ENCODE measurements at regions not wholly inside any gene's neighbourhood (a gene's known extent, or its start where the extent isn't known, plus 50 kb on each side); places are given as distances from the start of the nearest gene placed in this dataset.

DNA sequence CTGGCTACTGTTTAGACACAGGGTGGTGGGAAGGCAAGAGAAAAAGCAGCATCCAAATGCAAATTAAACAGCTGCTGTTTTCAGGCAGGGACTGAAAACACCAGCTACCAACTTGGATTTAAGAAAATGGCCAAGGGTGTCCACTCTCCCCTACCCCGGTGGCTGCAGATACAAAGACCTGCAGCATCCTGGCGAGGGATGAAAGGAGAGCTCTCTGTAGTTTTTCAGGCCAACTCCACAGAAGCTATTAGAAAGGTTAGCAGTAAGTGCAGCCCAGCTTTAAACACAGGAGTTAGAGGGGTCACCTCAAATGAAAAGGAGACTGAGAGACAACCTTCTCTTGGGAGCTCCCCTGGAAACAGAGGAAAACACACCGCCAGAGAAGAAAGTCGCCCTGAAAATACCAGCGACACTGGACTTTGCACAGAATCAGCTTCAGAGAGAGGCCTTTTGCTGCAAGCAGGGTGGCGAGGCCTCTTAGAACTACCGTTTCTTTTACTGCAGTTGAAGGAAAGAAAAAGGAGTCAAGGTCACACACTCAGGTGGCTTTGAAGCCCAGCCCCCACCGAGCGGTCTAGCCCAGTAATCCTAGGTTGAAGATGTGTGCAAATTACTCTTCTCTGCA, 74.4 kb upstream of the TIAM1 start:
- no peak overlapping the region for H3K27ac ChIP-seq (ENCODE audit: control insufficient read depth, insufficient read depth)
- no peaks in the 10 kb centered on the region for H3K36me3 ChIP-seq (ENCODE audit: control insufficient read depth in 2 of 2, insufficient read depth in 2 of 2, low read length in 1 of 2)
- no TSS peak for BruUV-seq (replicated peaks)
- ATAC-seq (no peak), FAIRE-seq (no peak), DNase-seq (ENCODE audit: low read depth, low spot score) (no peak)
- no peak overlapping the region for H2AFZ ChIP-seq (ENCODE audit: control insufficient read depth, low read depth, low read length)
- H4K20me1 ChIP-seq (ENCODE audit: control insufficient read depth, insufficient read depth), result no peaks in the 10 kb centered on the region
- no peaks in the 10 kb centered on the region for H3K27me3 ChIP-seq (replicated peaks in 1 of 2; ENCODE audit: control insufficient read depth in 2 of 2, insufficient read depth in 2 of 2, low read length in 1 of 2)
- WGBS (ENCODE audit: insufficient coverage, insufficient replicate concordance, low lambda C conversion rate, missing lambda C conversion rate), result 45% methylated on average over 9 of the region's 9 CpGs
- CTCF ChIA-PET, result interaction anchor here (1.1 kb wide), 1 partner anchor 8 kb away, joined by 3 read pairs; no protein-coding TSS in a partner anchor
- no peak overlapping the region for H3K4me3 ChIP-seq
- RAD21 ChIA-PET (ENCODE audit: unreplicated experiment), result interaction anchor here (0.5 kb wide), 1 partner anchor 14 kb away, joined by 3 read pairs; no protein-coding TSS in a partner anchor
- intact Hi-C loops (cut with micrococcal nuclease; ENCODE audit: unreplicated experiment) (no loop called here), in situ Hi-C loops (cut with MboI) (no loop called here)
- H3K4me1 ChIP-seq (ENCODE audit: control insufficient read depth, insufficient read depth, low read length), result no peaks in the 10 kb centered on the region
- POLR2A ChIA-PET, result interaction anchor here (0.6 to 1.1 kb wide), 2 partner anchors 15 to 66 kb away, joined by 3 read pairs; no protein-coding TSS in a partner anchor
- H3K79me2 ChIP-seq (ENCODE audit: control insufficient read depth, insufficient read depth, low read length), result no peaks in the 10 kb centered on the region
- H3K9ac ChIP-seq (ENCODE audit: control insufficient read depth, insufficient read depth, low read length), result no peak overlapping the region
- H3K4me2 ChIP-seq (ENCODE audit: control insufficient read depth, insufficient read depth), result no peak overlapping the region
- SMC1A ChIA-PET (ENCODE audit: uncharacterized antibody, unreplicated experiment), result no interaction called here
- TF ChIP-seq CREB1 (IDR thresholded peaks at IDR 0.05; ENCODE audit: low read depth), result no peak
- no peak for TF ChIP-seq GABPA (IDR thresholded peaks at IDR 0.05; ENCODE audit: low read depth)
- no peak for TF ChIP-seq ESRRA (IDR thresholded peaks at IDR 0.05; ENCODE audit: low read length)
- TF ChIP-seq, protein P1, sequence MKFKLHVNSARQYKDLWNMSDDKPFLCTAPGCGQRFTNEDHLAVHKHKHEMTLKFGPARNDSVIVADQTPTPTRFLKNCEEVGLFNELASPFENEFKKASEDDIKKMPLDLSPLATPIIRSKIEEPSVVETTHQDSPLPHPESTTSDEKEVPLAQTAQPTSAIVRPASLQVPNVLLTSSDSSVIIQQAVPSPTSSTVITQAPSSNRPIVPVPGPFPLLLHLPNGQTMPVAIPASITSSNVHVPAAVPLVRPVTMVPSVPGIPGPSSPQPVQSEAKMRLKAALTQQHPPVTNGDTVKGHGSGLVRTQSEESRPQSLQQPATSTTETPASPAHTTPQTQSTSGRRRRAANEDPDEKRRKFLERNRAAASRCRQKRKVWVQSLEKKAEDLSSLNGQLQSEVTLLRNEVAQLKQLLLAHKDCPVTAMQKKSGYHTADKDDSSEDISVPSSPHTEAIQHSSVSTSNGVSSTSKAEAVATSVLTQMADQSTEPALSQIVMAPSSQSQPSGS (IDR thresholded peaks at IDR 0.05; ENCODE audit: low read length), result no peak
- TF ChIP-seq IKZF1 (conservative IDR thresholded peaks at IDR 0.05), result no peak
- TF ChIP-seq EP300 (IDR thresholded peaks at IDR 0.05; ENCODE audit: borderline replicate concordance in 1 of 2, control insufficient read depth in 1 of 2, low read depth in 2 of 2, low read length in 2 of 2), result no peak
- TF ChIP-seq PKNOX1 (IDR thresholded peaks at IDR 0.05), result no peak
- no peak for TF ChIP-seq POU2F2 (IDR thresholded peaks at IDR 0.05; ENCODE audit: borderline replicate concordance, low read depth, low read length)
- TF ChIP-seq, protein P2, sequence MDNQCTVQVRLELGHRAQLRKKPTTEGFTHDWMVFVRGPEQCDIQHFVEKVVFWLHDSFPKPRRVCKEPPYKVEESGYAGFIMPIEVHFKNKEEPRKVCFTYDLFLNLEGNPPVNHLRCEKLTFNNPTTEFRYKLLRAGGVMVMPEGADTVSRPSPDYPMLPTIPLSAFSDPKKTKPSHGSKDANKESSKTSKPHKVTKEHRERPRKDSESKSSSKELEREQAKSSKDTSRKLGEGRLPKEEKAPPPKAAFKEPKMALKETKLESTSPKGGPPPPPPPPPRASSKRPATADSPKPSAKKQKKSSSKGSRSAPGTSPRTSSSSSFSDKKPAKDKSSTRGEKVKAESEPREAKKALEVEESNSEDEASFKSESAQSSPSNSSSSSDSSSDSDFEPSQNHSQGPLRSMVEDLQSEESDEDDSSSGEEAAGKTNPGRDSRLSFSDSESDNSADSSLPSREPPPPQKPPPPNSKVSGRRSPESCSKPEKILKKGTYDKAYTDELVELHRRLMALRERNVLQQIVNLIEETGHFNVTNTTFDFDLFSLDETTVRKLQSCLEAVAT (IDR thresholded peaks at IDR 0.05), result no peak
- no peak for TF ChIP-seq KDM1A (IDR thresholded peaks at IDR 0.05; ENCODE audit: borderline replicate concordance)
- no peak for TF ChIP-seq RAD21 (IDR thresholded peaks at IDR 0.05; ENCODE audit: insufficient read depth, low read depth, low read length)
- TF ChIP-seq PML (IDR thresholded peaks at IDR 0.05; ENCODE audit: low read length), result no peak
- TF ChIP-seq, protein P3, sequence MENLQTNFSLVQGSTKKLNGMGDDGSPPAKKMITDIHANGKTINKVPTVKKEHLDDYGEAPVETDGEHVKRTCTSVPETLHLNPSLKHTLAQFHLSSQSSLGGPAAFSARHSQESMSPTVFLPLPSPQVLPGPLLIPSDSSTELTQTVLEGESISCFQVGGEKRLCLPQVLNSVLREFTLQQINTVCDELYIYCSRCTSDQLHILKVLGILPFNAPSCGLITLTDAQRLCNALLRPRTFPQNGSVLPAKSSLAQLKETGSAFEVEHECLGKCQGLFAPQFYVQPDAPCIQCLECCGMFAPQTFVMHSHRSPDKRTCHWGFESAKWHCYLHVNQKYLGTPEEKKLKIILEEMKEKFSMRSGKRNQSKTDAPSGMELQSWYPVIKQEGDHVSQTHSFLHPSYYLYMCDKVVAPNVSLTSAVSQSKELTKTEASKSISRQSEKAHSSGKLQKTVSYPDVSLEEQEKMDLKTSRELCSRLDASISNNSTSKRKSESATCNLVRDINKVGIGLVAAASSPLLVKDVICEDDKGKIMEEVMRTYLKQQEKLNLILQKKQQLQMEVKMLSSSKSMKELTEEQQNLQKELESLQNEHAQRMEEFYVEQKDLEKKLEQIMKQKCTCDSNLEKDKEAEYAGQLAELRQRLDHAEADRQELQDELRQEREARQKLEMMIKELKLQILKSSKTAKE (IDR thresholded peaks at IDR 0.05; ENCODE audit: low read depth, poor library complexity, severe bottlenecking), result no peak
- TF ChIP-seq RCOR1 (conservative IDR thresholded peaks at IDR 0.05; ENCODE audit: low read depth, low read length), result no peak
- no peak for TF ChIP-seq POLR2AphosphoS5 (IDR thresholded peaks at IDR 0.05; ENCODE audit: low read length)
- H3K9me3 ChIP-seq (replicated peaks; ENCODE audit: control insufficient read depth, insufficient read depth, low read length), result no peaks in the 10 kb centered on the region; the same call in 2 of the 3 replicates
